ENCODE measurements at regions not wholly inside any gene's neighbourhood (a gene's known extent, or its start where the extent isn't known, plus 50 kb on each side); places are given as distances from the start of the nearest gene placed in this dataset.

DNA sequence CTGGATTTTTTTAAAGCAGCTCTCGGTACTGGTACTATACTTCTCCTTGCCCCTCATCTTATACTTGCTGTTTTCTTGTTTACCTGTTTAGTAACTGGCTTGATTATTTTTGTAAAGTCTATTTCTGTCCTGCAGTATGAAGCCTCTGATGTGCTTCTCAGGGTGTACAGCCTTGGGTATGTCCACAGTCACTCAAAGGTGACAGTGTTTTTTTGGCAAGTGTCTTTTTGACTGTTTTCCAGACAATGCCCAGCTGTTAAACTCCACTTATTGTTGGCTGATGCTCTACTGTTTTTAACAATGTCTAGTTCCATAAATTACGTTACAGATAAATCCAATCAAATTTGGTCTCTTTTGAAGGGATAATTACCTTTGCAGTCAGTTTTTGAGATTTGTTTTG is 475.2 kb downstream of the JRKL start:
- H3K4me1 ChIP-seq (ENCODE audit: control insufficient read depth, extremely low read depth, insufficient read depth, low read length) = no peaks in the 10 kb centered on the region
- H3K9ac ChIP-seq (ENCODE audit: control insufficient read depth, extremely low read depth, insufficient read depth, low read length) = no peak overlapping the region
- no peaks in the 10 kb centered on the region for H3K36me3 ChIP-seq (ENCODE audit: control insufficient read depth in 2 of 2, extremely low read depth in 1 of 2, insufficient read depth in 2 of 2, low read length in 2 of 2)
- no peaks in the 10 kb centered on the region for H3K27me3 ChIP-seq (ENCODE audit: control insufficient read depth, extremely low read depth, insufficient read depth, low read length)
- H3K4me2 ChIP-seq (ENCODE audit: control insufficient read depth, extremely low read depth, insufficient read depth, low read depth, low read length) = no peak overlapping the region
- no peaks in the 10 kb centered on the region for H4K20me1 ChIP-seq (ENCODE audit: control insufficient read depth, extremely low read depth, insufficient read depth, low read length)
- TF ChIP-seq, protein P1, sequence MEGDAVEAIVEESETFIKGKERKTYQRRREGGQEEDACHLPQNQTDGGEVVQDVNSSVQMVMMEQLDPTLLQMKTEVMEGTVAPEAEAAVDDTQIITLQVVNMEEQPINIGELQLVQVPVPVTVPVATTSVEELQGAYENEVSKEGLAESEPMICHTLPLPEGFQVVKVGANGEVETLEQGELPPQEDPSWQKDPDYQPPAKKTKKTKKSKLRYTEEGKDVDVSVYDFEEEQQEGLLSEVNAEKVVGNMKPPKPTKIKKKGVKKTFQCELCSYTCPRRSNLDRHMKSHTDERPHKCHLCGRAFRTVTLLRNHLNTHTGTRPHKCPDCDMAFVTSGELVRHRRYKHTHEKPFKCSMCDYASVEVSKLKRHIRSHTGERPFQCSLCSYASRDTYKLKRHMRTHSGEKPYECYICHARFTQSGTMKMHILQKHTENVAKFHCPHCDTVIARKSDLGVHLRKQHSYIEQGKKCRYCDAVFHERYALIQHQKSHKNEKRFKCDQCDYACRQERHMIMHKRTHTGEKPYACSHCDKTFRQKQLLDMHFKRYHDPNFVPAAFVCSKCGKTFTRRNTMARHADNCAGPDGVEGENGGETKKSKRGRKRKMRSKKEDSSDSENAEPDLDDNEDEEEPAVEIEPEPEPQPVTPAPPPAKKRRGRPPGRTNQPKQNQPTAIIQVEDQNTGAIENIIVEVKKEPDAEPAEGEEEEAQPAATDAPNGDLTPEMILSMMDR (optimal IDR thresholded peaks at IDR 0.05 in 1 of 3, IDR thresholded peaks at IDR 0.05 in 1 of 3, conservative IDR thresholded peaks at IDR 0.05 in 1 of 3; ENCODE audit: extremely low read depth in 1 of 3, insufficient read depth in 2 of 3, low read length in 3 of 3) = no peak
- no peak for TF ChIP-seq EZH2 (IDR thresholded peaks at IDR 0.05; ENCODE audit: low read length)
- H3K4me3 ChIP-seq (ENCODE audit: control insufficient read depth in 2 of 3, extremely low read depth in 1 of 3, insufficient read depth in 2 of 3, low read depth in 1 of 3, low read length in 3 of 3) = no peak overlapping the region
- dilution Hi-C loops (cut with MboI; ENCODE audit: extremely low pct_ligation_motif_present, low sequenced_read_pairs) = no loop called here
- H3K27ac ChIP-seq (ENCODE audit: control insufficient read depth, insufficient read depth, low read length) = no peak overlapping the region
- DNase-seq (ENCODE audit: low read depth, low spot score) (no peak), FAIRE-seq (no peak)
- no peaks in the 10 kb centered on the region for H3K9me3 ChIP-seq (ENCODE audit: control insufficient read depth, low read depth, low read length)
- H3K9me1 ChIP-seq (ENCODE audit: control insufficient read depth, extremely low read depth, insufficient read depth, low read length) = no peaks in the 10 kb centered on the region
- H2AFZ ChIP-seq (ENCODE audit: control insufficient read depth, low read length) = no peak overlapping the region
- no peaks in the 10 kb centered on the region for H3K79me2 ChIP-seq (ENCODE audit: control insufficient read depth, insufficient read depth, low read length)

DNA sequence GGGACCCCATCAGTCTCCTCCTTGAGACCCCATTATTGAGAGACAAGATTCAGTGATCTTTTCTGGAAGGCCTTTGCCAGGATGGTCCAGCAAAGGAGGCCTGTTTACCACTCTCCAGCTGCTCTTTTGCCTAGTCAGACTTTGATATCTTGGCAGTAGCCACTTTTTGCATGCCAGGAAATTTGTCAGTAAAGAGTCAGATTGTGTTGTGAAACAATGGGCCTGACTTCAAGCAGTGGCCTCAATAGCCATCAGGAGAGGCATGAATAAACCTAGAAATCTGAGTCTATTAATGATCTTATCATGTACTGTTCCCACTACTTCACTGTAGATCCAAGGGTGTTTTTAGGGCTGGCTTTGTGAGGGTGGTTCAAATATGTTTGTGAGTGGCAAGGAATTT is 479.4 kb downstream of the JRKL start:
- no peak for FAIRE-seq
- no peak for TF ChIP-seq EZH2 (IDR thresholded peaks at IDR 0.05; ENCODE audit: low read length)
- TF ChIP-seq, protein P1 (optimal IDR thresholded peaks at IDR 0.05 in 1 of 3, IDR thresholded peaks at IDR 0.05 in 1 of 3, conservative IDR thresholded peaks at IDR 0.05 in 1 of 3; ENCODE audit: extremely low read depth in 1 of 3, insufficient read depth in 2 of 3, low read length in 3 of 3) = no peak
- Histone ChIP-seq H3K4me2 (ENCODE audit: control insufficient read depth, extremely low read depth, insufficient read depth, low read depth, low read length) (no peak overlapping the region), H3K27me3 (ENCODE audit: control insufficient read depth, extremely low read depth, insufficient read depth, low read length) (no peaks in the 10 kb centered on the region), H3K79me2 (ENCODE audit: control insufficient read depth, insufficient read depth, low read length) (no peaks in the 10 kb centered on the region), H3K9me1 (ENCODE audit: control insufficient read depth, extremely low read depth, insufficient read depth, low read length) (no peaks in the 10 kb centered on the region), H3K36me3 (ENCODE audit: control insufficient read depth in 2 of 2, extremely low read depth in 1 of 2, insufficient read depth in 2 of 2, low read length in 2 of 2) (no peaks in the 10 kb centered on the region), H4K20me1 (ENCODE audit: control insufficient read depth, extremely low read depth, insufficient read depth, low read length) (no peaks in the 10 kb centered on the region), H3K9ac (ENCODE audit: control insufficient read depth, extremely low read depth, insufficient read depth, low read length) (no peak overlapping the region), H3K9me3 (ENCODE audit: control insufficient read depth, low read depth, low read length) (no peaks in the 10 kb centered on the region), H3K4me3 (ENCODE audit: control insufficient read depth in 2 of 3, extremely low read depth in 1 of 3, insufficient read depth in 2 of 3, low read depth in 1 of 3, low read length in 3 of 3) (no peak overlapping the region), H3K4me1 (ENCODE audit: control insufficient read depth, extremely low read depth, insufficient read depth, low read length) (no peaks in the 10 kb centered on the region), H2AFZ (ENCODE audit: control insufficient read depth, low read length) (no peak overlapping the region), H3K27ac (ENCODE audit: control insufficient read depth, insufficient read depth, low read length) (no peak overlapping the region)
- no peak for DNase-seq (ENCODE audit: low read depth, low spot score)
- dilution Hi-C loops (cut with MboI; ENCODE audit: extremely low pct_ligation_motif_present, low sequenced_read_pairs) = no loop called here
